ENCODE measurements at regions not wholly inside any gene's neighbourhood (a gene's known extent, or its start where the extent isn't known, plus 50 kb on each side); places are given as distances from the start of the nearest gene placed in this dataset.

GRCh38 chr5:91825618-91826017, 442.5 kb upstream of the ARRDC3 start:
- TF ChIP-seq CTCF (IDR thresholded peaks at IDR 0.05; ENCODE audit: insufficient read depth, low read length) (no peak), REST (IDR thresholded peaks at IDR 0.05; ENCODE audit: insufficient replicate concordance, low read depth) (no peak), GABPA (IDR thresholded peaks at IDR 0.05; ENCODE audit: low read depth) (no peak)

Data from HL-60 (cell line).